DMS53 (cell line): ENCODE measurements at regions not wholly inside any gene's neighbourhood (a gene's known extent, or its start where the extent isn't known, plus 50 kb on each side); places are given as distances from the start of the nearest gene placed in this dataset.
A peak's percentile ranks its signal among the peaks of the same experiment; 100 is the strongest.

ENCODE experiments used
- DNase-seq: peaks from one replicate; lab custom pipeline; 2025; lab: John Stamatoyannopoulos, UW

DNA sequence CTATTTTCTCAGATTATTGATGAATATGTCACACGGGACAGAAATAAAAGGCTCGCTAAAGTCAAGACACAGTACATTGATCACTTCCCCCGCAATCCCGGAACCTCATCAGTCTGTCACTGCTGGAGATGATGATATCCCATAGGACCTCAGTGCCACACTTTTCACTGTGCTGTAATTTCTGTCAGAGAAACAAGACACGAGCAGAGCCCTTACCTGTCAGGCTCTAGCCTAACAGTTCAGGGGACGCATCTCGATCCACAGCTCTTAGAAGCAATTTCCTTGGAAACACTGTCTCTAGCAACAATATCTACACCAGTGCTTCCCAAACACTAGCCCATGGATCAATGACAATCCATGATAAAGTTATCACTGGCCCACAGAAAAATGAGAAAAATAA, 140.0 kb downstream of the GRIN2B start:
- no peak for DNase-seq

DNA sequence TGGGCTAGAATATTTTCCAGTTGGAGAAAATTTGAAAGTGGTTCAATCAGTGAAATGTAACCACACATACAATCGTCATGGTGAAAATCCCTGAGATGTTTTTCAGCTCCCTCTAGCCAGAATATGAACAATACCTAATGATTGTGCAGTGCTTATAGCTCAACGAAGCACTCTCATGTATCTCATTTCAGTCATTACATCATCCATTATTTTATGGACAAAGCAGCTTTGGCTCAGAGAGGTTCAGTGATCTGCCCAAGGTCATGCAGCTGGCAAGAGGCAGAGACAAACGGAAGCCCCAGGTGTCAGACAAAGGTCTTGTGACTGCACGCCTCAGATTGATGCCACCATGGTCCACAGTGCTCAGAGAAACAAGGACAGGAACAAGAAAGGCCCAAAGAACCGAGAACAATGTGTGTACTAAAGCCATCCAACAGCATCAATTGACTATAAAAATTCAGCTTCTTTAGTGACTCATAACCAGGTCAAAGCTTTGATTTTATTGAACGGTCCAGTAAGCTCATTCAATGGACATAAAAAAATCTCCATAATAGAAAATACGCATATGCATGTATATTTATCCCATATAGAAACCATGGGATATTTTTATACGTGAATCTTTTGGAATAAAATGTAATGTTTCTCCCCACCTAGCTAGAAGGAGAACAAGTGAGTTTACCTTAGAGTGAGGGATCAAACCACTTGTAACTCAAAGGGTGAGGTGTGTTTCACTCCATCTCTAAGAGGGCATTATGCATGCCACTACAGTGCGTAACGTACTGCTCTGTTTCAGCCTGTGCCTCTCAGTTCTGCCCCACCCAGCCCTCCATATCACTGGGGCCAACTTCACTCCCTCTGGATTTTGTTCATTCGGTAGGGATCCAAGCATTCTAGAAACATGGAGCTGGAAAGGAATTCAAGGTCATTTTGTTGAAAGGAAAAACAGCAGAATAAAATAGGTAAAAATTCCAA, 141.8 kb downstream of the GRIN2B start:
- no peak for DNase-seq

DNA sequence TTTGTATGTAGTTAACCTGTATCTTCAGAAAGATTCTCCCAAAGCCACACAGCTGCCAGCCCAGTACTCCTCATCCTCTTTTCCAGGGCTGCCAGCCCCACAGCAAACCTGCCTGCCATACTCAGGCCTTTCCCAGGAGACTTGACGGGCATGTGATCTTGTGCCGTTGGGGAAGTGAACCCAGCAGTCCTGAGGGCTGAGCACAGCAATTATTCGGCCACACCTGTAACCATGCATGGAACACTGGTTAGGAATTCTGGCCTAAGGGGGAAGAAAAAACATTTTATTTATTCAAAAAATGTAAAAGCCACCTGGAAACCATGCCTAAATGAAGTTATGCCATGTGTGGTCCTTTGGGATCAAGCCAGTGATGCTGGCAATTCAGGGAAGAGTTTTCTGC, 145.3 kb downstream of the GRIN2B start:
- DNase-seq: no peak

DNA sequence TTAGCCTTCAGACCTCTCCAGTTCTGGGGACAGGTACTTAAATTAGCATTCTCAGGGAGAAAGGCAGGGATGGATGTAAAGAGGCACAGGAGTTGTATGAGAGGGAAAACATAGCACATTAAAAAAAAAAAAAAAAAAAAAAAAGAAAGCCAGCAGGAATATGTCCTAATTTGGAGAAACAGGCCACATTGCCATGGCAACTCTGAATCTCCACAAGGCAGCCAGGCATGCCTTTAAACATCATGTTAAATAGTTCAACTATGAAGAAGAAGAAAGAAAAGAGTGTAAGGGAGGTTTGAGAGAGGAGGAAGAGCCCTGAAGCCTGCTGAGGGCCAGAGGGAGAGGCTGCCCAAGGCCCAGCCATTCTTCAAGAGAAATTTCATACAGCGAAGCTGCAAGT, 145.8 kb downstream of the GRIN2B start:
- peak; percentile 22 for DNase-seq

DNA sequence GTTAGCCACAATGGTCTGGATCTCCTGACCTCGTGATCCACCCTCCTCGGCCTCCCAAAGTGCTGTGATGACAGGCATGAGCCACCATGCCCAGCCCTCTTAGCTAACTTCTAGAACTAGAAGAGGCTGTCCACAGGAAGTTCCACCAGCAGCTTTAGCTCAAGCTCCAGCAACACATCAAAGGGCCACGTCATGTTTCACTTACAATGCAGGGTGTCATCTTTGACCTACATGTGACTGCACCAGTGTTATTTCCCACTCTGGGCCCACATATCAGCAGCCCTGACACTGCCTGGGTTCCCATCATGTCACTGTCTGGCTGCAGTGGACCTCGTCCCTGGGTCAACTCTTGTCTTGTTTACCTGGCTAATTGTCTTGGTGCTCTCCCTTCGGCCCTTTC, 147.2 kb downstream of the GRIN2B start:
- no peak for DNase-seq

DNA sequence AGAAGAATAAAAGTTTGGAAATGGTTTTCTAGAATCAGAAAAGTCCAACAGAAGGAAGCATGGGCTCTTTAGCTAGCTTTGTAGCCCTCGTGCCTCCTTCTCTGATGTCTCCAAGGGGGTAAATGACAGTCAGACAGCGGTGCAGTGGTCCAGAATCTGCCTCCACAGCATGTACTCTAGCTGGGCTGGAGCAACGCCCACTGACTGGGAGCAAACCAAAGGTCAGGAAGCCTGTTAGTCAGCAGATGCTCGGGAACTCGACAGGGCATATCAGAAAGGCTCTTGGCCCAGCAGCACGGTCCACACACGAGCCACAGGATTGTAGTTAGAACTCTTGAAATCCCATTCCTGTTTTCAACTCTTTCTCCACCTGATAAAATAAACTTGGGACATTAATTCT, 164.3 kb downstream of the GRIN2B start:
- DNase-seq: no peak

DNA sequence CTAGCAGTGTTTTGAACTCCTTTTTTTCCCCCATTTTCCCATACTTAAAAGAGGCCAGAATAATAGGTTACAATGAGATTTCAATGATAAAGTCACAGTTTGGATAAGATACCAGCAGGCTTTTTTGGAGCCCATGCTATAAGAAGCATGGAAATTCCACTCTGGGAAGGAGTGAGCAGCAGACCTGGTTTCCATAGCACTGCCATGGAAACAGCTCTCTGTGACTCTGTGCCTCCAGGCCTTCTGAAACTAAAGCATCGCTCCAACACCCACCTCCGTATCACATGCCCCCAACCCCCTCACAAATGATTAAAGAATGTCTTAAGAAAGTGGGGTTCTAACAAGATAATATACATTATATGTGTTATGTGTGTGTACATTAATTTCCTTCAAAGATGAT, 165.0 kb downstream of the GRIN2B start:
- no peak for DNase-seq

DNA sequence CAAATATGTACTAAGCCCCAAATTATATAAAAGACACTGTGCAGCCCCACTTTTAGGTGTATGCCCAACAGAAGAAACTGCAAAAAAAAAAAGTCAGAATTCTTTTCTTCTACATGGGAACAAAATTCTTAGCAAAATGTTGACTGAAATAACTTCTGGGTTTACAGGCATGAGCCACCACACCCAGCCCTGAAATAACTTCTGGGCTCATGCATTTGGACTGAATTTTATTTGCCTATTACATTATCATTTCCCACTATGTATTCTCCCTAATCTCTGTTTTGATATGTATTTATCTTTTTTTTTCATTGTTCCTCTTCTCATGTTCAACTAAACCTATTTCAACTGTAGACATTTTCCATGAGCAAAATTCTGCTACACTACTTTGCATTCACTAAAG, 169.2 kb downstream of the GRIN2B start:
- no peak for DNase-seq

DNA sequence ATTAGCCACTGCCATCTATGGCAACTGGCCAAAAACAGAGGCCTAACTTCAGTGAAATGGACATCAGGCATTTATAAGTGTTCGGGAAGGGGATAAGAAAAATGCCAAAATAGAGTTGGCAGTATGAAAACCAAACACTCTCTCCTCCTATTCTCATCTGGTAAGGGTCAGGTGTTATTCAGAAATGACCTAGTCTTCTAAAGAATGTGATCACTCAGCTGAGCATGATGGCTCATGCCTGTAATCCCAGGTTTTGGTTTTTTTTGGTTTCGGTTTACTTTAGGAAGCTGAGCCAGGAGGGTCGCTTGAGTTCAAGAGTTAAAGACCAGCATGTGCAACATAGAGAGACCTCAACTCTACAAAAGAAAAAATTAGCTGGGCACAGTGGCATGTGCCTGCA, 170.3 kb downstream of the GRIN2B start:
- no peak for DNase-seq

DNA sequence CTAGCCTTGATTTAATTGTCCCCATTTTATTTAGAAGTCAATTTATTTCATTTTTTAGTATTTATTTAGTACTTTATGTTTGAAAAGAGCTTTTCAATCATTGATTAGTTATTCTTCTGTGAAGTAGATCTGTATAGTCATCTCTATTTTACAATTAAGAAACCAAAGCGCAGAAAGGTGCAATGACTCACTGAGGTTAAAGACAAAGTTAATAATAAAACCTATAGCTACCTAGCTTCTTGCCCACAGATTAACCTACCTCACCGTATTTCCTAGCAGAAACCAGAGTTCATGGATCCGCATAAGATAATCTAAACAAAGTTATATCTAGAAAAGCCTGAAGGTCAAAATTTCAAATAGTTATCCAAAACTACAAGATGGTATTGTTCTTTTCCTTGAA, 176.4 kb downstream of the GRIN2B start:
- DNase-seq: no peak

DNA sequence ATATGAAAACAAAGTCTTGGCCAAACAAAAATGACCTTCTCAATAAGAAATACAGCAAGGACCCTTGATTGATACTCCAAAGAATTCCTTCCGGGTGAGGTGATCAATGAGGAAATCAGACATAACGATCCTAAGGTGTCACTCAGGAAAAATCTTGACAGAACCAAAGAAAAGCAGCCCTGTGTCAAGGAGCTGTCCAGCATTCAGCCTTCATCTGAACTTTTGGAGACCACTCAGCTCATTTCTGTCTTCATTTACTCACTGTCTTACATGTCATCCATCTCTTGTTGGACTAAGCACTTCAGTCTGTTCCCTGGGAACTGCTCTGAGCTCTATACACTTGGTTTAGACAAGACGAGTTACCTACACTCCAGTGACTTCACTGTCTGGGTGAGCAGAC, 179.9 kb downstream of the GRIN2B start:
- DNase-seq: no peak

DNA sequence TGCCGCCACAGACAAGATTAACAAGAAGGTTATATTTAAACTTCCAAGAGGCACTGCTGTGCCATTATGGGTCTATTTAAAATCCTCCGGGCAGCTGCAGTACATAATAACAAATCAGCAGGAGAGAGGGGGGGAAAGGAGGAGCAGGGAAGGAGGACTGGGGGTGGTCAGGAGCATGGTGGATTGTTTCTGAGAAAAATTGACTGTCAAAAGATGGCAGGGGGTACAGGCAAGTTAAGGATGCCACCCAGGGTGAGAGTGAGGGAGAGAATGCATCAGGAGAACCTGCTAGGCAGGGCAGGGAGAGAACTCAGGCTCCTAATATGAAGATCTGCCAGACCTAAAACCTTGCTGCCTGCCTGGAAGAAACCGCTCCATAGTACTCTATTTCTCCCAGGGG, 181.8 kb downstream of the GRIN2B start:
- DNase-seq: no peak

DNA sequence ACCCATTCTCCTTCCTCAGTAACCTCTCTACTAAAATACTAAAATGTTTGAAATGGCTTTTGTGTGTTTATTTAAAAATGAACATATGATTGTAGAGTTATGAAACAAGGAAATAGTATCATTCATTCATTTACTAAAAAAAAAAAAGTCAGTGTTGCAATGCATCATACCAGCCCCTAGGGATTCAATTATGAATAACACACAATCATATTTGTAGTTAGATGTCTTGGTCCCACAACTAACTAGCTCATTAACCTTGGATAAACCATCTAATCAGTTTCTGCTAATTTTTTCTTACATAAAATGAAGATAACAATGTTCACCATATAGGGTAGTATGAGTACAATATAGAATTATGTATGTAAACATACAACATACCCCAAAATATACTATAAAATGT, 183.2 kb downstream of the GRIN2B start:
- no peak for DNase-seq

DNA sequence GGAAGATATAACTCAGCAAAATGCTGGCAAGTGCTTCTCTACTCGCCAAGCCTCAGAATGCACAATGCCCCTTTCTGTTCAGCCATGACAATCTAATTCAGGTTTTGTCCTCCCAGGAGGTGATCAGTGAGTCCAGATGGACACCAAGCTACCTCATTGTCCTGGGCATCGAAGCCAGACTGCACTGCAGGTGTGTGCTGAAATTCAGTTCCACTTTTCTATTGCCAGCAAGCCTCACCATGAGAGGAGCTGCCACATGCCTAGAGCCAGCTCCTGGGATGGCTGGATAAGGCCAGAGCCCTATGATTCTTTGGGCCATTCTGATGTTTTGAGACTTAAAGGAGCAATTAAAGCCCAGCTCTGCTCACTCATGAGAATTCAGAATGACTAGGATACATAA, 186.7 kb downstream of the GRIN2B start:
- DNase-seq: no peak

DNA sequence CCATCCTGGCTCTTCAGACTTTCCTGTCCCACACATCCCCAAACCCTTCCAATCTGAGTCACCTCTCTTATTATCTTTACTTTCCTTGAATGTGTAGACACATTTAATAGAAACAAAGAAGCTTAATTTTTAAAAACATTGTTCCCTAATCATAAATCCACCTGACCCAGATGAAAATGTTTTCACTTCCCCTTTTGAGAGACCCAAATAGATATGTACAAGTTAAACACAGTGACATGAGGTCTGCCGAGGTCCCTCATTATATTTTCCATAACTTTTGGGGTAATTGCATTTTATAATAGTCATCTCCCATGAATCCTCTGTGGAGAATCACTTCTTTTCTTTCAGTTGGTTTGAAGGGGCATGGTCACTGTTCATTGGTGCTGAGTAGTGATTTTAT, 191.1 kb downstream of the GRIN2B start:
- DNase-seq: no peak

DNA sequence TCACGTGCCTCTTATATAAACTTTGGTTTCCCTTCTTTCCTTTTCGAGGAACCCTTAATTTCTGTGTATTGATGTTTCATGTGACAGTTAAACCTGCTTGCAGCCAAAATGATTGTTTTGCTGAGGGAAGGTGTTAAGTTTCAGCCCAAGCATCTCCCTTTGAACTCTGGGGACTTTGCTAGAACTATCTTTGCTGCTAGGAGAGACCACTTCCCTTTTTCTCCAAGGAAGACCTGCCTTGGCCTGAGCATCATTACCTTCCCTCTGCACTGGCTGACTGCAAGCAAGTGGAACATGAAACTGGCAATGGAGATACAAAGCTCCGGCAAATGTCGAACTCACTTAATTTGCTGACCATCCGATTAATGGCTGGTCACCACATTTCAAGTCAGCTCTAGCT, 192.8 kb downstream of the GRIN2B start:
- no peak for DNase-seq

DNA sequence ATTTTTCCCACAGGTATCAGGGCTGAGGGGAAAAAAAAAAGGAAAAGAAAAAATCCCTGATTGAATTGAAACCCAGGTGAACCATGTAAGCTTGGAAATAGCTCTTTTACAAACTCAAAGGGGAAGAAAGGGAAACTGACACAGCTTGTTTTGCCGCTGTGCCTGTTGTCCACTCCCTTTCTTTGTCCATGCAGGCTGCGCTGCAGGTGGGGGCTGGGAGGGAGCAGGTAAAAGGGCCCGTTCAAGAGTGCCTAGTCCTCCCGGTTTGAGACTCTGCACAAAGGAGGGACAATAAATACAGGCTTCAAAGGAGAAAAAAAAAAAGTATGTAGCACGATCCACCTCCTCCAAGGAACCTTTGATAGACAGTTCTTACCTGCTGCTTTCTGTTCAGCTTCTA, 194.8 kb downstream of the GRIN2B start:
- no peak for DNase-seq

DNA sequence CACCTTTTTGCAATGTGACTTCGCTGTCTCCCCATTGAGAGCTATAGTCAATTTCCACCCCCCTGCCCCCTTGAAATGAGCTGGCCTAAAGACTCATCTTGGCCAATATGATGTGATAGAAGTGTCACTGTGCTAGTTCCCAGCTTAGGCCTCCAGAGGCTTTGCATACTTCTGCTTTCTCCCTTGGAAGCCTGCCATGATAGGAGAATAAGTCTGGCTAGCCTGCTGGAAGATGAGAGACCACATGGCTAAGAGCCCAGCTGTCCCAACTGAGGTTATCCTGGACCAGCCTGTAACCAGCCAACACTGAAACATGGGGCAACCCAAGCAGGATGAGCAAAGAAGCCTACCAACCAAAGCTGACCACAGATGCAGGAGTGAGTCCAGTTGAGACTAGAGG, 196.9 kb downstream of the GRIN2B start:
- no peak for DNase-seq

DNA sequence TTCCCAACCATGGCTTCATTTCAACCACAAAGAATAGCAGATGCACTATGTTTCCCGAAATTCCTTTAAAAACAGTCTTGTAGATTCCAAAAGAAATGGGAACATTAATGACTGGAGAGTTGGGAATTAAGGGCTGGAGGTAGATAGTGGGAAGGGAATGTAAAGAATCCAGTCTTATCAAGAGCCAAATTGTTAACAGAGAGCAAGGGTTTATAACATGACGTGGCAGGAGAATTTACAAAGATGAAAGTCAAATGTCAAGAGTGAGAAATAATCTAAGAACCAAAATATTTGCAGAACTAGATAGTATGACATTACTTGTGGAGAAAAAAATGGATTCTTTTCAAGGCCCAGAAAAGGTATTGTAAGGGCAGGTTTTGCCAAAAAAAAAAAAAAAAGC, 200.9 kb downstream of the GRIN2B start:
- no peak for DNase-seq

DNA sequence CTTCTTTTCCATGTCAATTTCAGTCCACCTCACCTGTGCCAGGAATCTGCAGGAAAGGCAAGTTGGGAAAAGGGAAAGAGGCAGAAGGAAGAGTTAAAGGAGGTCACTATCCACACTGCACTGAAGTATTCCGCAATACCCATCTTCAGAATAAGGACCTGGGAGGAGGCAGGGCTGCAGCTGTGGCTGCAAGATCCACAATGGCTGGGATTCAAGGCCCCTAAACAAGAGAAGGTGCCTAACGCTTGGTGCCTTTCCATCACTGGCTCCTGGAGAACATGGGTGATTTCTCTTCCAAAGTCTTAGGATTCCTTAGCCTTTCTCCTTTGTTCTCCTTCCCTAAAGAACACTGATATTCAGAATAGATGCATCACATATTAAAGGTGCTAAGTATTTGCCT, 204.0 kb downstream of the GRIN2B start:
- DNase-seq: no peak

DNA sequence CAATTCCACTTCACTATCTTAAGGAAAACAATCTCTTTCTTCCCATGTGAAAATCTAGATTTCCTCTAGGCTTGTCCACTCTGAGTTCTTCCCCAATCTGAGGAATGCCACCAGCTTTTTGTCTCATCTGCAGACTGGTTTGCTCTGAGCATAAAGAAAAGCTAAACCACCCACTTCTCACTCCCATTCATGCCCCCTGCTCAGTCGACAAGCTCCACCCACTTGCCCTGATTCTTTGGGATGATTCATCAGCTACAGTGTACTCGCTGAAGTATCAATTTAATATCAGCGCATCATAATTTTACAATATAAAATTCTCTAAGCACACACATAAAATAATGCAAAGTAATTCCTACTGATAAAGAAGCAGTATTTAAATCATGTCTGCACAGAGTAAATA, 209.1 kb downstream of the GRIN2B start:
- DNase-seq: no peak

DNA sequence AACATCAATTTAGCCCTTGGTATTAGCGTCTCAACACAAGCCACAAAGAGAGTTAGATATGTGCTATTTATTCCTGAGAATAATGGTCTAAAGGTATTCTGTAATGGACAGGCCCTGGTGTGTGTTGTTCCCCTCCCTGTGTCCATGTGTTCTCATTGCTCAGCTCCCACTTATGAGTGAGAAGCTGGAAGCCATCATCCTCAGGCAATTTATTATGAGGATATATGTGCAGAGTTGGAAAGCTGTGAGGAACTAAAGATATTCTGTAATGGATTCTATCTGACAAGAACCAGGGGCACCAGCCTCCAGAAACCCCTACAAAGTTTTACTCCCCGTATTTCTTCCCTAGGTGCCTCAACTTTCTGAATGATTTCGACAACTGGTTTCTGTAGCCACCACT, 210.8 kb downstream of the GRIN2B start:
- DNase-seq: no peak

DNA sequence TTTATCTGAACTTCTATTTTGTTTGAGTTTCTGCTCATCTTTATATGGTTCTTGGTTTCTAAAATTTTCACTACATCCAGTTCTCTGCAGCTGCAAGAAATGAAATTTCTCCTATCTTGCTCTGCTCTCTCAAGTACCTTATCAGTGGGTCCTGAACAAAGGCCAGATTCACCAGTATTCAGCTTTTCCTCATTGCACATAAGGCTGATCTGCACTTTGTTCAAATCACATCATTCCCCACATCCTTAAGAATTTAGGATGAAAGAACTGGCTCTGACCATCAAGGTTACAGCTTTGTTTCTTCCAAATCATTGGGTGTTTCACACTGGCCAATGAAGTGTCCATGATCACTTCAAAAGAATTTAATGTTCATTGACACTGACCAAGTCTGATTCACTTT, 211.4 kb downstream of the GRIN2B start:
- DNase-seq: no peak

DNA sequence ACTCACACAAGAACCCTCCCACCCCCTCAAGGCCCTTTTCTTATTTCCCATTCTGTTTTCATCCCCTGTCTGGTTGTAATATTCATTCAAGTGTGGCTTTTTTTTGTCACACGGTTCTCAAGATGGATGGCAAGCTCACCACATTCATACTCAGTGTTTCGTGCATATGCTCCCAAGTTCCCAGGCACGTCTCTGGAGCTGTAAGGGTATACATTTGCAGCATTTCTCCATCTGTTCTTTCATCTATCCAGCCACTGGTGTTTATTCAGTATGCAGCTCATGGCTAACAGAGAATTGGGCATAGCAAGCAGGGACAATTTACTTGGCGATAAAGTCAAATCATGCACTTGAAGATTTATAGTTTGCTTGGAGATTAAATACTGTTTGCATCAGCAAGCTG, 212.1 kb downstream of the GRIN2B start:
- DNase-seq: no peak
